Keratinocyte (primary cell): ENCODE measurements at regions not wholly inside any gene's neighbourhood (a gene's known extent, or its start where the extent isn't known, plus 50 kb on each side); places are given as distances from the start of the nearest gene placed in this dataset.
A peak's percentile ranks its signal among the peaks of the same experiment; 100 is the strongest.
"Not testable (repeated sequence)": the region's sequence is repeated elsewhere in the genome, so short reads cannot be mapped to it uniquely, and the experiment has no call there.

Experiments used
- DNase-seq: peaks from one replicate; pipeline ENCODE4 v3.0.0-alpha.2; 2011; ENCODE audit warnings: low read depth, missing footprints, low spot score
- FAIRE-seq: peaks from 2 replicates; lab custom pipeline; 2011; peaks lifted over from hg19 to GRCh38; lab: Jason Lieb, UNC
- H2AFZ ChIP-seq: 2 replicates; pipeline ENCODE4 v1.6.0; 2012; ENCODE audit warnings: low read length, control low read depth, inconsistent platforms; ENCODE audit not compliant: control insufficient read depth
- H3K27ac ChIP-seq: 2 replicates; pipeline ENCODE4 v1.5.1; 2011; ENCODE audit warnings: low read length; ENCODE audit not compliant: control insufficient read depth, insufficient read depth
- H3K27me3 ChIP-seq: 3 replicates; pipeline ENCODE4 v1.6.0; 2011; ENCODE audit warnings: low read length; ENCODE audit not compliant: control insufficient read depth, insufficient read depth; ENCODE audit errors: extremely low read depth
- H3K36me3 ChIP-seq, 2 experiments: 2 replicates in 1 of 2; 3 replicates in 1 of 2; pipeline ENCODE4 v1.5.1; 2011; ENCODE audit warnings: low read length in 2 of 2, mild to moderate bottlenecking in 1 of 2; ENCODE audit not compliant: control insufficient read depth in 2 of 2, insufficient read depth in 2 of 2; ENCODE audit errors: extremely low read depth in 1 of 2
- H3K4me1 ChIP-seq: 3 replicates; pipeline ENCODE4 v1.5.1; 2011; ENCODE audit warnings: low read length; ENCODE audit not compliant: control insufficient read depth, insufficient read depth; ENCODE audit errors: extremely low read depth
- H3K4me2 ChIP-seq: 3 replicates; pipeline ENCODE4 v1.6.0; 2011; ENCODE audit warnings: low read depth, low read length; ENCODE audit not compliant: control insufficient read depth, insufficient read depth; ENCODE audit errors: extremely low read depth
- H3K4me3 ChIP-seq, 3 experiments: fragments of 200-600 bp in 1 of 3; sonication (generic) in 1 of 3; 2 replicates in 2 of 3; 3 replicates in 1 of 3; pipeline ENCODE4 v1.5.1; 2011 to 2016; ENCODE audit warnings: low read length in 3 of 3, mild to moderate bottlenecking in 3 of 3, control low read depth in 2 of 3, inconsistent platforms in 1 of 3, low read depth in 1 of 3, mixed read lengths in 1 of 3, mixed run types in 1 of 3, moderate library complexity in 1 of 3; ENCODE audit not compliant: control insufficient read depth in 2 of 3, insufficient read depth in 2 of 3; ENCODE audit errors: extremely low read depth in 1 of 3
- H3K79me2 ChIP-seq: 2 replicates; pipeline ENCODE4 v1.6.0; 2012; ENCODE audit warnings: low read length; ENCODE audit not compliant: control insufficient read depth, insufficient read depth
- H3K9ac ChIP-seq: 3 replicates; pipeline ENCODE4 v1.6.0; 2011; ENCODE audit warnings: low read length; ENCODE audit not compliant: control insufficient read depth, insufficient read depth; ENCODE audit errors: extremely low read depth
- H3K9me1 ChIP-seq: 3 replicates; pipeline ENCODE4 v1.6.0; 2011; ENCODE audit warnings: low read length; ENCODE audit not compliant: control insufficient read depth, insufficient read depth; ENCODE audit errors: extremely low read depth
- H3K9me3 ChIP-seq: 2 replicates; pipeline ENCODE4 v1.5.1; 2012; ENCODE audit warnings: low read depth, low read length; ENCODE audit not compliant: control insufficient read depth
- H4K20me1 ChIP-seq: 3 replicates; pipeline ENCODE4 v1.6.0; 2011; ENCODE audit warnings: low read length; ENCODE audit not compliant: control insufficient read depth, insufficient read depth; ENCODE audit errors: extremely low read depth
- CTCF ChIP-seq, 3 experiments: IDR thresholded peaks in 1 of 3; conservative IDR thresholded peaks in 1 of 3; optimal IDR thresholded peaks in 1 of 3; 2 replicates in 2 of 3; 3 replicates in 1 of 3; pipeline versions ENCODE3 to v1.5.1; 2011; ENCODE audit warnings: low read length in 3 of 3, mild to moderate bottlenecking in 3 of 3, moderate library complexity in 2 of 3, control low read depth in 1 of 3, inconsistent platforms in 1 of 3; ENCODE audit not compliant: insufficient read depth in 2 of 3; ENCODE audit errors: extremely low read depth in 1 of 3
- EZH2 ChIP-seq: IDR thresholded peaks from one replicate; pipeline ENCODE4 v1.6.1; 2012; ENCODE audit warnings: inconsistent platforms, mild to moderate bottlenecking, low read length, moderate library complexity
- dilution Hi-C: fragments of 300-500 bp; cut with MboI; formaldehyde crosslinking; loops from one replicate; pipeline ENCODE4 v1.7.0; 2020; ENCODE audit warnings: low sequenced_read_pairs; ENCODE audit not compliant: extremely low pct_ligation_motif_present

- H3K27ac ChIP-seq, FAIRE-seq, H3K36me3 ChIP-seq, H4K20me1 ChIP-seq, H3K4me1 ChIP-seq, H2AFZ ChIP-seq, dilution Hi-C loops, H3K4me3 ChIP-seq, H3K4me2 ChIP-seq, H3K9me1 ChIP-seq, H3K9me3 ChIP-seq, H3K9ac ChIP-seq, DNase-seq, H3K79me2 ChIP-seq, H3K27me3 ChIP-seq: not testable (repeated sequence)
- peak in 1 of 3 experiments; percentile 35 for TF ChIP-seq CTCF (optimal IDR thresholded peaks at IDR 0.05 in 1 of 3, IDR thresholded peaks at IDR 0.05 in 1 of 3, conservative IDR thresholded peaks at IDR 0.05 in 1 of 3; ENCODE audit: extremely low read depth in 1 of 3, insufficient read depth in 2 of 3, low read length in 3 of 3)
These were observed 140.9 kb downstream of the LIG4 start for GRCh38 chr13:108074429-108074828.

- no peak overlapping the region for H3K9ac ChIP-seq
These were observed 144.4 kb downstream of the LIG4 start for GRCh38 chr13:108070925-108071324.

More at GRCh38 chr13:108070925-108071324, 144.4 kb downstream of the LIG4 start:
- no peaks in the 10 kb centered on the region for H3K9me1 ChIP-seq
- H3K27ac ChIP-seq: no peak overlapping the region
- no peaks in the 10 kb centered on the region for H3K27me3 ChIP-seq
- TF ChIP-seq EZH2: no peak
- TF ChIP-seq CTCF (optimal IDR thresholded peaks at IDR 0.05 in 1 of 3, IDR thresholded peaks at IDR 0.05 in 1 of 3, conservative IDR thresholded peaks at IDR 0.05 in 1 of 3; ENCODE audit: extremely low read depth in 1 of 3, insufficient read depth in 2 of 3, low read length in 3 of 3): no peak
- no peaks in the 10 kb centered on the region for H3K79me2 ChIP-seq
- no peak overlapping the region for H3K4me3 ChIP-seq
- DNase-seq (no peak), FAIRE-seq (no peak)
- H3K4me2 ChIP-seq: no peak overlapping the region
- dilution Hi-C loops: no loop called here
- no peaks in the 10 kb centered on the region for H3K36me3 ChIP-seq
- no peaks in the 10 kb centered on the region for H3K4me1 ChIP-seq
- no peak overlapping the region for H2AFZ ChIP-seq
- no peaks in the 10 kb centered on the region for H4K20me1 ChIP-seq
- H3K9me3 ChIP-seq: no peaks in the 10 kb centered on the region
